Kidney glomerular epithelial cell (primary cell): ENCODE measurements at regions not wholly inside any gene's neighbourhood (a gene's known extent, or its start where the extent isn't known, plus 50 kb on each side); places are given as distances from the start of the nearest gene placed in this dataset.

Experiments used
- DNase-seq: peaks from one replicate; lab custom pipeline; 2025; lab: John Stamatoyannopoulos, UW

GRCh38 chr6:129778793-129779192 is 68.8 kb upstream of the ARHGAP18 start:
- DNase-seq = no peak

DNA sequence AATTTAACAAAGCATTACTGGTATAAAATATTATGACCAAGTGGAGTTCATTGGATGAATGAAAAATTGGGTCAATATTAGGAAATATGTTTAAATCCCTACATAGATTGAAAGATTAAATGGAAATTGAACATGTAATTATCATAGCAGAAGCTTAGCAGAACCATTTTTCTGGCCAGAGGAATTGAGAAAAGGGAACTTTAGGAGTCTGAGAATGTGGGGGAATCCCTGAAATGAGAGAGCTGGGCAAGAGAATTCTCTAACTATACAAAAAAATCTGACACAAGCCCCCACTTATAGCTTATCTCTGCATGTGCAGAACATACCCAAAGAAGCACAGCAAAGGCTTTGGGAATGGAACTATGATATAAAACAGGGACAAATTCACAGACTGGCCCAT is 67.4 kb upstream of the ARHGAP18 start:
- DNase-seq = no peak

DNA sequence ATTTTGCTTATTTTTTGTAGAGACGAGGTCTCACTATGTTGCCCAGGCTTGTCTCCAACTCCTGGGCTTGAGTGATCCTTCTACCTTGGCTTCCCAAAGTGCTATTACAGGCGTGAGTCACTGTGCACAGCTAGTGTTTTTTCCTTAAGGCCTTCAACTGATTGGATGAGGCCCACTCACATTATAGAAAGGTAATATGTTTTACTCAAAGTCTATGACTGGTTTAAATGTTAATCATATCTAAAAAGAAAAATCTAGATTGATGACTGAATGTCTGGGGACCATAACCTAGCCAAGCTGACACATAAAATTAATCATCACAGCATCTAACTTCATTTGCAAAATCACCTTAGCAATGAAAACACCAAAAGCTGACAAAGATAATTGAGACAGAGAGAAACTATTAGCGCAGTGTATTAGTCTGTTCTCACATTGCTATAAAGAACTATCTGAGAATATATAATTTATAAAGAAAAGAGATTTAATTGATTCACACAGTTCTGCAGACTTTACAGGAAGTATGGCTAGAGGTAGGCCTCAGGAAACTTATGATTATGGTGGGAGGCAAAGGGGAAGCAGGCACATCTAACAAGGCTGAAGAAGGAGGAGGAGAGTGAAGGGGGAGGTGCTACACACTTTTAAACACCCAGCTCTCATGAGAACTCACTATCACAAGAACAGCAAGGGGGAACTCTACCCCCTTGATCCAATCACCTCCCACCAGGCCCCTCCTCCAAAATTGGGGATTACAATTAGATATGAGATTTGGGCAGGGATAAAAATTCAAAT is 66.8 kb upstream of the ARHGAP18 start:
- no peak for DNase-seq

GRCh38 chr6:129774697-129775447 is 64.9 kb upstream of the ARHGAP18 start:
- DNase-seq = peak; percentile 62

GRCh38 chr6:129773304-129773703 is 63.3 kb upstream of the ARHGAP18 start:
- DNase-seq = no peak

DNA sequence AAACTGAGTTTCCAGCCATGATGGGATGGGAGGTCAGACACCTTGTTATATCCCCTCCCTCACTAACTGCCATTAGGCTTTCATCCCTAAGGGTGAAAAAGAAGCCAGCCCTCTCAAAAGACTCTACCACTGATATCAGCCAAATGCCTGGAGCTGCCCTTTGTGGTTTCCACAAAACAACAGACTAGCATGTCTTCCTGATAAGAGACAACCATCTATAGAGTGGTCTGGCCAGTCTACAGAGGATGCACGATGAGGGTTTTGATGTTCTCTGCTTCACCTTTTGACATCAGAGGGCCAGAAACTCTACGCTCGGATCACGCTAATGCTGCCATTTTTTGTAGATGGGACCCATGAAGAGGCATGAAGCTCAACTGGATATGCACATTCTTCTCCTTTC is 61.7 kb upstream of the ARHGAP18 start:
- no peak for DNase-seq

DNA sequence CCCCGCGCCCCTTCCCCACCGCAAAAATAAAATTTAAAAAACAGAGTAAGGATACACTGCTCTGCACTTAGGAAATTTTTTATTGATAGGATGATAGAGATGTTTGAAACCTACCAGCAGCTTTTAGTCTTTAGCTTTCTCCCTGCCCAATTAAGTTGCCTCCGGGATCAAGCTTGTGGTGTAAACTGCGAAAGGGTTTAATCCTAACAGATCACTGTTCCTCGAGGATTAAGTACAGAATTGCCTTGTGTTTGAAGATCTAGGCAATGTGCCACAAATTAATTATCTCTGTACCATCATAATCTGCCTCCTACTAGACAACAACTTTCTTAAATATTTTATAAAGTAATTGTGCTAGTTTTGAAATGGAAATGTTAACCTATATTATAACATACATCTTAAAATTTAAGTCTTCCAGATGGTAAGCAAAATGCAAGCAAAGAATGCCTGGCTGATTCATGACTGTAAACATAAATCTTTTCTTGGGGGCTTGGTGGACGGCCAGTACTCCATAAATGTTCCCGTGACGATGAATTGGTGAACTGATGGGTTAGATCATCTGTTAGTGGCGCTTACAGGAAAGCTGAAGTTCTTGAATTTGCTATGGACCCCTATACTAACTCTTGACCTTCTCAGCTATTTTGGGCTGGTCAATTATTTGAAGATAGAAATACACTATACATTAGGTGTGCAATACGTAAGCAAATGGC is 58.0 kb upstream of the ARHGAP18 start:
- no peak for DNase-seq

DNA sequence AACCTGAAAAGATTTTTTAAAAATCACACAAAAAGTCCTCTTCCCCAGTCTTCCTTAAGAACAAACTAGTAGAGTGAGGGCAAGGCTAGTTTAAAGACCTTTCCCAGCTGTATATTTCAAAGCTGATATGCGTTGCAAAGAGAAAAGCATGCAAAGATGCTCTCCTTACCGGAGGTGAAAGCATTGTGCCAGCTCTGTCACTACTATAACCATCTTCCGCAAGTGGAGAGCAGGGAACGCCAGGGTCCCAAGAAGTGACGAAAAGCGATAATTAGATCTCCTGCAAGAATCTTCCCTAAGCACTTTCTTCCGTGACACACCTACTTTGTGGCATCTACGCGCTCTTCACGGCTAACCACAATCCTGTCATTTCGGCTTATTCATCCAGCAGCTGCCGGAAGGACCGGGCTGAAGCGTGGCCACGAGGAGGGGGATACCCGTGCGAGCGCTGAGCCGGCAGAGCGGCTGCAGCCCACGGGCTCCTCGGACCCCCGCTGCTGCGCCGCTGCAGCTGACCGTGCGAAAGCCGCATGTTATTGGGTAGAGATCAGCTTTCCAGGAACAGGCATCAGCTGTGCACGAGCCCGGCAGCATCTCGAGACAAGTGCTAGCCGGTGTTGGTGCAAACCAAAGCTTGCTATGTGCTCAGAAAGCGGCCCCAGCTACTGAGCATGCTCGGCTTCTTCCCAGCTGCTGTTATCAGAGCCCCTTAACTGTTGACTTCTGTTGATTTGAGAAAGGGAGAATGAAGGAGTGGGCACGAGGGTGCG is 57.2 kb upstream of the ARHGAP18 start:
- peak; percentile 31 for DNase-seq

DNA sequence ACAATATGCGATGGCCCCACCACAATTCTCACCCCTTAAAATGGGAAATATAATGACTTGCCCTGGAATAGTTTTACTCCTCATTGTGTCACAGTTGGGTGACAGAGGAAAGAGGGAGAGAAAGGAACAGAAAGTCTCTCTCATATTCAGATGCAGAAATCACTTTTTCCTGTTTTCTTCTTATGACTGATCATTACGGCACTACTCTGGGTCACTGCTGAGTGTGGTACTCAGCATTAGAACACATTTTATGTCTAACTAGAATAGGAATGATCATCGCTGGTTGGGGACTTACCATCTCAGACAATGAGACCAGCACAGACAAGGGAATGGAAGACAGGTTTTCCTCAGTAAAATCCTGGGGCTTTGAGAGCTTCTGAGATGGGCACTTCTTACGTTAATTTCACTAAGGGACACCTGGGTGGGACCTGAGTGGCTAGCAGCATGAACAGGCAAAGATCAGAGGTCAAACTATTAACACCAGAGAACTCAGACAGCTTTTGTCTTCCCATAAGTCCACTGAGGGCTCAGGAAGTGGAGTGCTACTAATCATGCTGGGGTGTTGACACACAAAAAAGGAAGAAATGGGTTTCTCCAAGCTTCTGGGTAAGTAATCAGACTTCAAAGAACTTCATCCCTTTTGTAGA is 54.9 kb upstream of the ARHGAP18 start:
- DNase-seq = no peak

DNA sequence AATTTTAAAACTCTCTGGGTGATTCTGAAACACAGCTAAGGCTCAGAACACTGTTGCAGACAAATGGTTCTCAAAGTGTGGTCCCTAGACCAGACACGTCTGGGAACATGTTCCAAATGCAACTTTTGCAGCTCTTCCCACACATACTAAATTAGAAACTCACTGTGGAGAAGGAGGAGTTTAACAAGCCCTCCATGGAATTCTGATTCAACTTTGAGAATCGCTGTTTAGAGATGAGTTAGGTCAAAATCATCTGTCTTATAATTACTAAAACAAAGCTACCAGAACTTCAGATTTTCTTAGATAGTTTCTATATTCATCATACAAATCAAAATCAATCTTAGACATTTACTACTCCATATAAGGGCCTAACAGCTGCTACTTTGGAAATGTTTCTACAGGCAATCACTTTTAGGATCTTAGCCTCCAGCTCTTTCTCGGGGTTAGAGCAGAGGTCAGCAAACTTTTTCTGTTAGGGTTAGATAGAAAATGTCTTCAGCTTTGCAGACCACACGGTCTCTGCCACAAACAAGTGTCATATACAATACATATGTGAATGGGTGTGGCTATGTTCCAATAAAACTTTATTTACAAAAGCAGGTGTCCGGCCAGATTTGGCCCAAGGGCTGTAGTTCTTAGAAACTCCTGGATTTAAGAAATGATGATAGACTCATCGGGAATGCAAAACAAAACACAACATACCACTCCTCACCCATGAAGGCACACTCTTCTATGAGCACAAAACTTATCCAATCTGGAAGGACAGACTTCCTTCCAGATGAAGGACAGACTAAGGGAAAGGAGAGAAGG is 50.0 kb upstream of the ARHGAP18 start:
- no peak for DNase-seq
